Ishikawa (cell line): ENCODE measurements at regions not wholly inside any gene's neighbourhood (a gene's known extent, or its start where the extent isn't known, plus 50 kb on each side); places are given as distances from the start of the nearest gene placed in this dataset.

Experiments
- CEBPB ChIP-seq: IDR thresholded peaks from 2 replicates; pipeline ENCODE4 v1.6.1; 2012
- CREB1 ChIP-seq: IDR thresholded peaks from 2 replicates; pipeline ENCODE4 v1.6.1; 2012; ENCODE audit warnings: low read depth
- EGR1 ChIP-seq: IDR thresholded peaks from 2 replicates; pipeline ENCODE4 v1.6.1; 2012
- EP300 ChIP-seq: IDR thresholded peaks from 2 replicates; pipeline ENCODE4 v1.6.1; 2012; ENCODE audit warnings: borderline replicate concordance
- FOXM1 ChIP-seq: IDR thresholded peaks from 2 replicates; pipeline ENCODE4 v1.6.1; 2012; ENCODE audit warnings: low read depth, borderline replicate concordance
- MAX ChIP-seq: IDR thresholded peaks from 2 replicates; pipeline ENCODE4 v1.6.1; 2012
- NFIC ChIP-seq: IDR thresholded peaks from 2 replicates; pipeline ENCODE4 v1.6.1; 2012
- RAD21 ChIP-seq: IDR thresholded peaks from 2 replicates; pipeline ENCODE4 v1.6.1; 2012; ENCODE audit warnings: low read depth
- REST ChIP-seq: IDR thresholded peaks from 2 replicates; pipeline ENCODE4 v1.6.1; 2012; ENCODE audit warnings: low read depth, mild to moderate bottlenecking
- TAF1 ChIP-seq: IDR thresholded peaks from 2 replicates; pipeline ENCODE4 v1.6.1; 2012; ENCODE audit warnings: low read depth, mild to moderate bottlenecking
- TCF12 ChIP-seq: IDR thresholded peaks from 2 replicates; pipeline ENCODE4 v1.6.1; 2012; ENCODE audit warnings: low read depth
- TEAD4 ChIP-seq: IDR thresholded peaks from 2 replicates; pipeline ENCODE4 v1.6.1; 2012
- USF1 ChIP-seq: IDR thresholded peaks from 2 replicates; pipeline ENCODE4 v1.6.1; 2012
- YY1 ChIP-seq: IDR thresholded peaks from 2 replicates; pipeline ENCODE4 v1.6.1; 2012; ENCODE audit warnings: low read depth
- ZBTB7A ChIP-seq: IDR thresholded peaks from 2 replicates; pipeline ENCODE4 v1.6.1; 2012; ENCODE audit warnings: low read depth

- no peak for TF ChIP-seq TAF1
- peak; percentile 62 for TF ChIP-seq RAD21
- TF ChIP-seq TCF12, result no peak
- TF ChIP-seq TEAD4, result peak; percentile 73
- TF ChIP-seq NFIC, result no peak
Observed at GRCh38 chr3:137121704-137122314, 164.0 kb downstream of the IL20RB start.

GRCh38 chr3:137131081-137131480 lies 173.3 kb downstream of the IL20RB start:
- no peak for TF ChIP-seq MAX
- TF ChIP-seq NFIC, result no peak
- no peak for TF ChIP-seq TAF1
- TF ChIP-seq YY1, result no peak
- TF ChIP-seq USF1, result no peak
- no peak for TF ChIP-seq EP300
- TF ChIP-seq TEAD4, result no peak
- no peak for TF ChIP-seq ZBTB7A
- no peak for TF ChIP-seq EGR1
- TF ChIP-seq CEBPB, result no peak
- TF ChIP-seq REST, result no peak
- no peak for TF ChIP-seq TCF12
- no peak for TF ChIP-seq RAD21
- TF ChIP-seq FOXM1, result no peak

GRCh38 chr3:137134431-137134830 lies 176.6 kb downstream of the IL20RB start:
- TF ChIP-seq REST (no peak), EP300 (no peak), EGR1 (no peak)

GRCh38 chr3:137148406-137148805 lies 190.6 kb downstream of the IL20RB start:
- TF ChIP-seq CREB1 (no peak), YY1 (no peak), REST (no peak), TCF12 (no peak), USF1 (no peak), TAF1 (no peak), MAX (no peak), EP300 (no peak), TEAD4 (no peak), ZBTB7A (no peak), RAD21 (no peak), EGR1 (no peak), NFIC (no peak), CEBPB (no peak), FOXM1 (no peak)

GRCh38 chr3:137148917-137149316 lies 191.1 kb downstream of the IL20RB start:
- no peak for TF ChIP-seq TCF12
- TF ChIP-seq RAD21, result no peak
- TF ChIP-seq USF1, result no peak
- TF ChIP-seq FOXM1, result no peak
- no peak for TF ChIP-seq EP300
- no peak for TF ChIP-seq MAX
- no peak for TF ChIP-seq EGR1
- TF ChIP-seq CREB1, result no peak
- no peak for TF ChIP-seq REST
- TF ChIP-seq TEAD4, result no peak
- TF ChIP-seq ZBTB7A, result no peak
- no peak for TF ChIP-seq TAF1
- no peak for TF ChIP-seq YY1
- no peak for TF ChIP-seq NFIC
- TF ChIP-seq CEBPB, result no peak
